H9 (cell line): ENCODE measurements at regions not wholly inside any gene's neighbourhood (a gene's known extent, or its start where the extent isn't known, plus 50 kb on each side); places are given as distances from the start of the nearest gene placed in this dataset.

Source experiments
- DNase-seq: peaks from one replicate; pipeline ENCODE4 v3.0.0-alpha.2; 2017
- H2AFZ ChIP-seq: one replicate; pipeline ENCODE4 v1.6.1; 2013; ENCODE audit warnings: mild to moderate bottlenecking, low read length, control low read depth, moderate library complexity
- H2AK5ac ChIP-seq: 2 replicates; pipeline ENCODE4 v1.6.1; 2013; ENCODE audit warnings: low read length, control low read depth, mixed read lengths; ENCODE audit not compliant: insufficient read length
- H2BK120ac ChIP-seq: one replicate; pipeline ENCODE4 v1.6.1; 2013; ENCODE audit warnings: low read depth, mild to moderate bottlenecking, low read length, control low read depth, inconsistent platforms; ENCODE audit not compliant: poor library complexity, severe bottlenecking
- H2BK12ac ChIP-seq: 2 replicates; pipeline ENCODE4 v1.6.1; 2013; ENCODE audit warnings: low read length, control low read depth, mixed read lengths, low read depth; ENCODE audit not compliant: insufficient read length
- H2BK15ac ChIP-seq: 2 replicates; pipeline ENCODE4 v1.6.1; 2013; ENCODE audit warnings: low read depth, low read length, control low read depth
- H2BK20ac ChIP-seq: one replicate; pipeline ENCODE4 v1.6.1; 2013; ENCODE audit warnings: low read depth, mild to moderate bottlenecking, low read length, control low read depth, inconsistent platforms; ENCODE audit not compliant: poor library complexity, severe bottlenecking
- H2BK5ac ChIP-seq: 2 replicates; pipeline ENCODE4 v1.6.1; 2013; ENCODE audit warnings: low read length, control low read depth, mixed read lengths; ENCODE audit not compliant: insufficient read length
- H3K14ac ChIP-seq: 2 replicates; pipeline ENCODE4 v1.6.1; 2013; ENCODE audit warnings: low read length, control low read depth; ENCODE audit not compliant: insufficient read depth
- H3K18ac ChIP-seq: 2 replicates; pipeline ENCODE4 v1.6.1; 2013; ENCODE audit warnings: low read depth, mild to moderate bottlenecking, mixed read lengths, low read length, control low read depth; ENCODE audit not compliant: insufficient read length
- H3K23ac ChIP-seq: 2 replicates; pipeline ENCODE4 v1.6.1; 2013; ENCODE audit warnings: low read length, control low read depth, mixed read lengths, low read depth; ENCODE audit not compliant: insufficient read length
- H3K23me2 ChIP-seq: 2 replicates; pipeline ENCODE4 v1.6.1; 2013; ENCODE audit warnings: low read depth, mild to moderate bottlenecking, mixed read lengths, low read length, control low read depth; ENCODE audit not compliant: insufficient read length, poor library complexity, severe bottlenecking
- H3K27ac ChIP-seq: 2 replicates; pipeline ENCODE4 v1.5.1; 2013; ENCODE audit warnings: low read length, control low read depth, mixed read lengths, low read depth; ENCODE audit not compliant: insufficient read length
- H3K27me3 ChIP-seq: 2 replicates; pipeline ENCODE4 v1.6.1; 2013; ENCODE audit warnings: low read length, control low read depth, inconsistent platforms; ENCODE audit not compliant: insufficient read depth
- H3K4ac ChIP-seq: 2 replicates; pipeline ENCODE4 v1.6.1; 2013; ENCODE audit warnings: low read depth, mild to moderate bottlenecking, control low read depth, inconsistent platforms, low read length, moderate library complexity
- H3K4me1 ChIP-seq: 2 replicates; pipeline ENCODE4 v1.6.1; 2013; ENCODE audit warnings: low read length, control low read depth, inconsistent platforms; ENCODE audit not compliant: insufficient read depth
- H3K4me2 ChIP-seq: 2 replicates; pipeline ENCODE4 v1.6.1; 2013; ENCODE audit warnings: low read length, control low read depth, mixed read lengths; ENCODE audit not compliant: insufficient read length, insufficient read depth
- H3K56ac ChIP-seq: 2 replicates; pipeline ENCODE4 v1.6.1; 2013; ENCODE audit warnings: low read depth, mild to moderate bottlenecking, mixed read lengths, low read length, control low read depth; ENCODE audit not compliant: insufficient read length
- H3K79me1 ChIP-seq: 2 replicates; pipeline ENCODE4 v1.6.1; 2013; ENCODE audit warnings: low read depth, mild to moderate bottlenecking, moderate library complexity, low read length, control low read depth, inconsistent platforms; ENCODE audit not compliant: insufficient read depth, poor library complexity, severe bottlenecking
- H3K79me2 ChIP-seq: 2 replicates; pipeline ENCODE4 v1.6.1; 2013; ENCODE audit warnings: low read length, control low read depth, inconsistent platforms; ENCODE audit not compliant: insufficient read depth
- H3K9ac ChIP-seq: 2 replicates; pipeline ENCODE4 v1.6.1; 2013; ENCODE audit warnings: low read length, control low read depth, mixed read lengths; ENCODE audit not compliant: insufficient read length; ENCODE audit errors: extremely low read depth
- H3K9me3 ChIP-seq: one replicate; pipeline ENCODE4 v1.6.1; 2013; ENCODE audit warnings: low read depth, low read length, inconsistent platforms; ENCODE audit not compliant: control insufficient read depth
- H3T11ph ChIP-seq: one replicate; pipeline ENCODE4 v1.6.1; 2013; ENCODE audit warnings: mild to moderate bottlenecking, low read length, control low read depth, inconsistent platforms
- H4K20me1 ChIP-seq: one replicate; pipeline ENCODE4 v1.6.1; 2013; ENCODE audit not compliant: control insufficient read depth, insufficient read length, insufficient read depth
- H4K5ac ChIP-seq: 2 replicates; pipeline ENCODE4 v1.6.1; 2013; ENCODE audit warnings: low read depth, mild to moderate bottlenecking, mixed read lengths, low read length, control low read depth; ENCODE audit not compliant: insufficient read length
- H4K8ac ChIP-seq: replicated peaks from 2 replicates; pipeline ENCODE4 v1.6.1; 2013; ENCODE audit warnings: low read length, control low read depth, mixed read lengths, low read depth; ENCODE audit not compliant: insufficient read length
- H4K91ac ChIP-seq: 2 replicates; pipeline ENCODE4 v1.6.1; 2013; ENCODE audit warnings: low read depth, mild to moderate bottlenecking, moderate library complexity, mixed read lengths, low read length, control low read depth; ENCODE audit not compliant: insufficient read length
- H3K27ac Mint-ChIP-seq, 3 experiments: 2 replicates in 2 of 3; 3 replicates in 1 of 3; pipeline ENCODE4 v1.8.0; 2020 to 2021; ENCODE audit warnings: mixed read lengths in 3 of 3, mild to moderate bottlenecking in 1 of 3, moderate library complexity in 1 of 3
- H3K27me3 Mint-ChIP-seq: 2 replicates; pipeline ENCODE4 v1.8.0; 2021; ENCODE audit warnings: low read depth, mild to moderate bottlenecking, moderate library complexity, mixed read lengths
- H3K36me3 Mint-ChIP-seq, 3 experiments: 2 replicates in 2 of 3; 3 replicates in 1 of 3; pipeline ENCODE4 v1.8.0; 2020 to 2021; ENCODE audit warnings: low read depth in 3 of 3, mixed read lengths in 3 of 3; ENCODE audit not compliant: insufficient read depth in 1 of 3
- H3K4me1 Mint-ChIP-seq, 2 experiments: 2 replicates each; pipeline ENCODE4 v1.8.0; 2020; ENCODE audit warnings: mixed read lengths in 2 of 2
- H3K4me3 Mint-ChIP-seq, 2 experiments: 2 replicates in 1 of 2; 3 replicates in 1 of 2; pipeline ENCODE4 v1.8.0; 2020 to 2021; ENCODE audit warnings: mild to moderate bottlenecking in 2 of 2, mixed read lengths in 2 of 2, moderate library complexity in 1 of 2
- H3K9me3 Mint-ChIP-seq, 2 experiments: 2 replicates in 1 of 2; 3 replicates in 1 of 2; pipeline ENCODE4 v1.8.0; 2020; ENCODE audit warnings: mild to moderate bottlenecking in 2 of 2, mixed read lengths in 2 of 2, moderate library complexity in 1 of 2
- CTCF ChIP-seq: fragments of 200-600 bp; sonication (generic); conservative IDR thresholded peaks from 3 replicates; pipeline ENCODE4 v1.8.0; 2021; ENCODE audit warnings: antibody characterized with exemption, mild to moderate bottlenecking
- WGBS: extraction: QIAGEN DNeasy Blood & Tissue Kit; methylation state at CpG from one replicate; pipeline ENCODE4 v1.1.7; 2013; ENCODE audit warnings: missing lambda C conversion rate, low lambda C conversion rate, mixed read lengths; ENCODE audit not compliant: insufficient read length; ENCODE audit errors: extremely low coverage; 5-methylcytosine and 5-hydroxymethylcytosine counted together

- H3K27me3 ChIP-seq = no peaks in the 10 kb centered on the region
- no peak overlapping the region for H3T11ph ChIP-seq
- no peak overlapping the region for H4K5ac ChIP-seq
- H2BK120ac ChIP-seq = no peak overlapping the region
- H3K4me3 Mint-ChIP-seq = no peak overlapping the region
- DNase-seq = no peak
- peaks cover 12 to 16% of the 10 kb centered on the region in 2 experiments for H3K4me1 Mint-ChIP-seq
- H3K4me1 ChIP-seq = no peaks in the 10 kb centered on the region; the same call in 1 of the 2 replicates
- no peak overlapping the region for H3K27ac Mint-ChIP-seq
- no peak overlapping the region for H3K56ac ChIP-seq
- H3K14ac ChIP-seq = no peak overlapping the region
- no peaks in the 10 kb centered on the region for H3K27me3 Mint-ChIP-seq
- H3K27ac ChIP-seq = no peak overlapping the region
- no peak overlapping the region for H2AFZ ChIP-seq
- no peak overlapping the region for H4K91ac ChIP-seq
- no peaks in the 10 kb centered on the region for H3K79me2 ChIP-seq
- no peak overlapping the region for H3K4ac ChIP-seq
- H3K9me3 Mint-ChIP-seq = peaks cover 3 to 5% of the 10 kb centered on the region in 2 experiments; a peak in 3 of 5 replicates
- H3K23ac ChIP-seq = no peak overlapping the region
- no peak overlapping the region for H2BK12ac ChIP-seq
- no peak overlapping the region for H3K4me2 ChIP-seq
- H3K23me2 ChIP-seq = no peaks in the 10 kb centered on the region
- no CpG with 5 or more reads among the region's 2 CpGs for WGBS
- no peaks in the 10 kb centered on the region for H3K79me1 ChIP-seq
- no peak overlapping the region for H2BK5ac ChIP-seq
- no peak overlapping the region for H2AK5ac ChIP-seq
- no peak for TF ChIP-seq CTCF
- no peaks in the 10 kb centered on the region for H4K20me1 ChIP-seq
- no peaks in the 10 kb centered on the region for H3K9me3 ChIP-seq
- no peak overlapping the region for H2BK20ac ChIP-seq
- no peak overlapping the region for H3K18ac ChIP-seq
- no peak overlapping the region for H2BK15ac ChIP-seq
- no peak overlapping the region for H4K8ac ChIP-seq
- no peaks in the 10 kb centered on the region for H3K36me3 Mint-ChIP-seq
- H3K9ac ChIP-seq = no peak overlapping the region
Measured at GRCh38 chr4:16293210-16293838, 67.1 kb upstream of the TAPT1 start.
